Spleen (tissue), 11 donors: ENCODE measurements at regions not wholly inside any gene's neighbourhood (a gene's known extent, or its start where the extent isn't known, plus 50 kb on each side); places are given as distances from the start of the nearest gene placed in this dataset.

Experiments used
- DNase-seq: peaks from one replicate; pipeline ENCODE4 v3.0.0-alpha.2; 2020
- H3K27ac ChIP-seq, 8 donors: fragments of 200-600 bp; sonication (generic) in 7 of 8; 1 replicate in 4 of 8; 2 replicates in 4 of 8; pipeline versions ENCODE4 v1.5.0 to v1.8.0; 2016 to 2021; ENCODE audit warnings: inconsistent platforms in 4 of 8, mild to moderate bottlenecking in 4 of 8, moderate library complexity in 1 of 8
- H3K27me3 ChIP-seq, 7 donors: fragments of 200-600 bp; sonication (generic) in 6 of 7; replicated peaks in 1 of 7; 1 replicate in 4 of 7; 2 replicates in 3 of 7; pipeline versions ENCODE4 v1.5.0 to v1.8.0; 2016 to 2021; ENCODE audit warnings: inconsistent platforms in 3 of 7, mild to moderate bottlenecking in 1 of 7
- H3K36me3 ChIP-seq, 6 donors: fragments of 200-600 bp; sonication (generic) in 5 of 6; 1 replicate in 4 of 6; 2 replicates in 2 of 6; pipeline versions ENCODE4 v1.5.0 to v1.8.0; 2016 to 2021; ENCODE audit warnings: inconsistent platforms in 2 of 6
- H3K4me1 ChIP-seq, 6 donors: fragments of 200-600 bp; sonication (generic) in 5 of 6; 1 replicate in 3 of 6; 2 replicates in 3 of 6; pipeline versions ENCODE4 v1.5.0 to v1.8.0; 2016 to 2021; ENCODE audit warnings: inconsistent platforms in 3 of 6
- H3K4me3 ChIP-seq, 8 donors: fragments of 200-600 bp; sonication (generic) in 7 of 8; 1 replicate in 4 of 8; 2 replicates in 4 of 8; pipeline versions ENCODE4 v1.5.0 to v1.8.0; 2016 to 2021; ENCODE audit warnings: inconsistent platforms in 4 of 8, mild to moderate bottlenecking in 4 of 8, moderate library complexity in 2 of 8
- H3K9me3 ChIP-seq, 8 donors: fragments of 200-600 bp; sonication (generic) in 7 of 8; 1 replicate in 4 of 8; 2 replicates in 4 of 8; pipeline versions ENCODE4 v1.5.0 to v1.8.0; 2016 to 2021; ENCODE audit warnings: inconsistent platforms in 4 of 8
- CTCF ChIP-seq, 11 experiments: fragments of 200-600 bp in 7 of 11; fragments of 450-650 bp in 4 of 11; sonication (generic) in 4 of 11; IDR thresholded peaks in 8 of 11; conservative IDR thresholded peaks in 3 of 11; 1 replicate in 7 of 11; 2 replicates in 4 of 11; pipeline versions ENCODE4 v1.4.0 to v1.8.0; 2016 to 2021; ENCODE audit warnings: antibody characterized with exemption in 11 of 11, inconsistent platforms in 4 of 11, mild to moderate bottlenecking in 1 of 11
- POLR2A ChIP-seq, 3 donors: fragments of 450-650 bp; IDR thresholded peaks; one replicate each; pipeline ENCODE4 v1.5.1; 2017; ENCODE audit warnings: antibody characterized with exemption in 3 of 3, mild to moderate bottlenecking in 1 of 3
- POLR2AphosphoS5 ChIP-seq, 3 donors: sonication (generic); formaldehyde crosslinking; IDR thresholded peaks; one replicate each; pipeline ENCODE4 v1.5.1; 2017; ENCODE audit warnings: antibody characterized with exemption in 3 of 3
- WGBS, 5 donors: extraction: QIAGEN DNeasy Blood & Tissue Kit in 3 of 5; methylation state at CpG; one replicate each; pipeline versions ENCODE4 v1.1.5 to v1.1.7; 2013 to 2018; 5-methylcytosine and 5-hydroxymethylcytosine counted together
- intact Hi-C: fragments of 100-400 bp; cut with DNase I; formaldehyde crosslinking; loops from one replicate; pipeline ENCODE4 v1.15.0; 2023; ENCODE audit warnings: low total_unique reads
- donor health status: healthy with polysubstance abuse.
- donor health status: DM: no; HTN: no; CAD: no; lungs with moderate emphysema.
- donor health status: DM: no; HTN: no; CAD: no.
- donor health status: Bipolar disorder and iron deficiency.
- donor health status: healthy.
- donor health status: DM: no; HTN: no; CAD: no.
- donor health status: DM: yes; HTN: yes; CAD: no.

GRCh38 chr5:133685402-133686018 is 73.2 kb upstream of the FSTL4 start:
- WGBS, 5 donors = 62 to 75% (median 70%) methylated on average over 8 of the region's 8 CpGs
- H3K36me3 ChIP-seq = no peaks in the 10 kb centered on the region
- H3K4me3 ChIP-seq = no peak overlapping the region
- no peaks in the 10 kb centered on the region for H3K4me1 ChIP-seq
- H3K27me3 ChIP-seq = peaks cover 0 to 49% (median 0%) of the 10 kb centered on the region in 7 donors
- no peak overlapping the region for H3K27ac ChIP-seq
- no peaks in the 10 kb centered on the region for H3K9me3 ChIP-seq
- peak; percentile 51 for DNase-seq
- intact Hi-C loops = no loop called here
- TF ChIP-seq POLR2A (IDR thresholded peaks at IDR 0.05) (no peak), POLR2AphosphoS5 (IDR thresholded peaks at IDR 0.05) (no peak), CTCF (IDR thresholded peaks at IDR 0.05 in 8 of 11, conservative IDR thresholded peaks at IDR 0.05 in 3 of 11) (no peak)

- Histone ChIP-seq H3K27ac (no peak overlapping the region), H3K27me3 (peaks cover 0 to 33% (median 0%) of the 10 kb centered on the region in 7 donors), H3K36me3 (no peaks in the 10 kb centered on the region), H3K4me3 (no peak overlapping the region), H3K9me3 (no peaks in the 10 kb centered on the region), H3K4me1 (no peaks in the 10 kb centered on the region)
- peak; percentile 50 for DNase-seq
- intact Hi-C loops = no loop called here
- TF ChIP-seq POLR2A (IDR thresholded peaks at IDR 0.05) (no peak), POLR2AphosphoS5 (IDR thresholded peaks at IDR 0.05) (no peak), CTCF (IDR thresholded peaks at IDR 0.05 in 8 of 11, conservative IDR thresholded peaks at IDR 0.05 in 3 of 11) (no peak)
- 85 to 88% (median 87%) methylated on average over 21 of the region's 21 CpGs for WGBS, 5 donors
Measured at GRCh38 chr5:133683646-133684596, 71.6 kb upstream of the FSTL4 start.

- no peaks in the 10 kb centered on the region for H3K4me1 ChIP-seq
- H3K27ac ChIP-seq = no peak overlapping the region
- no peak overlapping the region for H3K4me3 ChIP-seq
- H3K27me3 ChIP-seq = peaks cover 0 to 22% (median 0%) of the 10 kb centered on the region in 7 donors
- no peaks in the 10 kb centered on the region for H3K36me3 ChIP-seq
- 63 to 89% (median 79%) methylated on average over 4 of the region's 4 CpGs for WGBS, 5 donors
- intact Hi-C loops = no loop called here
- TF ChIP-seq CTCF (IDR thresholded peaks at IDR 0.05 in 8 of 11, conservative IDR thresholded peaks at IDR 0.05 in 3 of 11) (no peak), POLR2A (IDR thresholded peaks at IDR 0.05) (no peak), POLR2AphosphoS5 (IDR thresholded peaks at IDR 0.05) (no peak)
- DNase-seq = peak; percentile 23
- no peaks in the 10 kb centered on the region for H3K9me3 ChIP-seq
Measured at GRCh38 chr5:133682451-133682850, 70.1 kb upstream of the FSTL4 start.

GRCh38 chr5:133681896-133682295 is 69.6 kb upstream of the FSTL4 start:
- 21 to 44% (median 30%) methylated on average over 1 to 2 of the region's 2 CpGs; no CpG with 5 or more reads in 1 of the 5 donors for whole genome bisulfite sequencing, 5 donors
- Histone ChIP-seq H3K36me3 (no peaks in the 10 kb centered on the region), H3K4me1 (no peaks in the 10 kb centered on the region), H3K4me3 (no peak overlapping the region), H3K27me3 (peaks cover 0 to 17% (median 0%) of the 10 kb centered on the region in 7 donors), H3K9me3 (no peaks in the 10 kb centered on the region), H3K27ac (no peak overlapping the region)
- DNase-seq = peak; percentile 36
- TF ChIP-seq POLR2AphosphoS5 (IDR thresholded peaks at IDR 0.05) (no peak), POLR2A (IDR thresholded peaks at IDR 0.05) (no peak), CTCF (IDR thresholded peaks at IDR 0.05 in 8 of 11, conservative IDR thresholded peaks at IDR 0.05 in 3 of 11) (no peak)
- intact Hi-C loops = no loop called here
